NCI-H128 (cell line): ENCODE measurements at regions not wholly inside any gene's neighbourhood (a gene's known extent, or its start where the extent isn't known, plus 50 kb on each side); places are given as distances from the start of the nearest gene placed in this dataset.

Experiments
- DNase-seq: peaks from one replicate; lab custom pipeline; 2025; ENCODE audit not compliant: unreplicated experiment; lab: John Stamatoyannopoulos, UW

DNA sequence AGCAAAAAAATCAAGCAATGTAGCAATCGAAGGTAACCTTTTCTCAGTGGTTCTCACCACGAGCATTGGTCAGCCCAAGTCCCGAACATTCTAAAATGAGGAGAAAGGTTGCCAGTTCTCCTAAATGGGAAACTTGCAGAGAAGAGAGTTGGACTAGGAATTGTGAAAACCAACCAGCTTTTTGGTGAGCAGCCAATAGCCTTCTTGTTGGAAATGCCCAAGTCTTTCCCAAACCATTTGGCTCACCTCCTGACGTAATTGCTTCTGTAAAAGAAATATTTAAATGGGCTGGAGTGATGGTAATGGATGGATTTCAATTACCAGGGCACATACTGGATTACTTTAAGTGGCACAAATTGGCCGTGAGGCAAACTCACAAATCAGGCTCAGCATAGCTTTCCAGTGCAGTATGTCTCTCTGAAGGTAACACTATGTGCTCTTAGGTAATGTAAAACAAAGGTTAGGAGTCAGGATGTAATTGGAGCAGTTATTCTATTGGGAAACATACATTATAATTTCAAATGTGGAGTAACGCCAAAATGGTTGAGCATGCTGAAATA is 423.2 kb downstream of the KLF5 start:
- no peak for DNase-seq

DNA sequence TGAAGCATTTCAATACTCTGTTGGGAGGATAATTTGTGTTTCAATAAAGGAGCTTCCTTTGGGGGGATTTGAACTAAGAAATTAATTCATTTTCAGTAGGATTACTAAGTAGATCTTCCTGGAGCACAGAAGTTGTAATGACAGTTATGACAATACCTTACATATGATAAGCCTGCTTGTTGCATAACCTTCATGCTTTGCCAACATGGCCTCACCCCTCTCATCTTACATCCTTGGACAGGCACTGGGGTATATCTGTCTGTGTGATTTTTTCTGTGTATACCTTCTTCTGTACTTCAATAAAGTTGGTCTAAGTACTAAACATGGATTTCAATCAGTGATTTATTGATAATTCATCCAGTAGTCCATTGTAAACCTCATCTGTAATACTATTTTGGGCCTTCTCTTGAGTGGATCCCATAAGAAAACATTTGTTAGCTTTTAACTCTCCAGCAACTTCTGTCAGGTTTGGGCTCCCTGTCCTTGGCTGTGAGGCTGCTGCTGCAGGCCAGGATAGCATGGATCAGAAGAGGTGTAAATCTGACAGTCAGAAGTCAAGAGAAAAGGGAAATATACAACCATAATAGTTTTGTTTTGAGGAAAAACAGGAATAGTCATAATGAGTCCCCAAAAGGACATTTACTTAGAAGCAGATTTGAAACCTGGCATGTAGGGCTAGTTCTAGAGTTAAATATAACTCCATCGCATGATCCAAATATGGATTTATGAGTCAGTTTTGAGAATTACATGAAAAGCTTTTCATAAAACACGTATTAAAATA is 422.2 kb downstream of the KLF5 start:
- no peak for DNase-seq

DNA sequence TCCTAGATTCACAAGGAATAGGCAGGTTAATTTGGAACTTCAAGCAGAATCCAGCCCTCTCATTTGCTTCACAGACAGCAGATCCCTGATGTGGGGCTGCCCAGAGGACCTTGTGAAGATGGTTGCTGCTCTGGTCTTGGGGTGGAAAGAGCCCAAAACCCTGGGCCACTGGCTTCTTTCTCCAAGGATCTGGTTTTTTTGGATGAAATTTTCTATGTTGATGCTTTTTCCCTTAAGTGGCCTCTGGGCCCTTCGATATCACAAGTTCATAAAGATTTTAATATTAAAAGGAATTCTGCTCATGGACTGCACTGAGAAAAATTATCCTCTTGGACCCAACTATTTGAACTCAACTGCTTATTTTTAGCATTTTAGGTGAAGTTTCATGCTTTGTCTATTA is 421.1 kb downstream of the KLF5 start:
- no peak for DNase-seq

DNA sequence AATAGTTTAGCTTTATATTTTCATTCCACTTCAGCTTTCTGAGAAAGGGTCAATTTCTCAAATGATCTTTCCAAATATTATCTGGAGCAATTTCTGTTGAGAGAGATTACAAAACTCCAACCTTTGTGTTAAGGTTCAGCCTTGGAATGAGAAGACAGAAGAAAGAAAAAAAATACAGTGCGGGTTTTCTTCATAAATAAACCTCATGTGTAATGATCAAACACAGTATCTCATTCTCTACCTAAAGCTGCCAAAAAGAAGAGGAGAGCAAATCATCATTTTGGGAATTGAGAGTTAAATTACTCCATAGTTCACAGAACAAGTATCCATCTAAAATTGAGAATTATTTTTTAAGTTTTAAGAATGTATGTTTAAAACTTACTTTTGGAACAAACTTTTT is 420.5 kb downstream of the KLF5 start:
- no peak for DNase-seq

DNA sequence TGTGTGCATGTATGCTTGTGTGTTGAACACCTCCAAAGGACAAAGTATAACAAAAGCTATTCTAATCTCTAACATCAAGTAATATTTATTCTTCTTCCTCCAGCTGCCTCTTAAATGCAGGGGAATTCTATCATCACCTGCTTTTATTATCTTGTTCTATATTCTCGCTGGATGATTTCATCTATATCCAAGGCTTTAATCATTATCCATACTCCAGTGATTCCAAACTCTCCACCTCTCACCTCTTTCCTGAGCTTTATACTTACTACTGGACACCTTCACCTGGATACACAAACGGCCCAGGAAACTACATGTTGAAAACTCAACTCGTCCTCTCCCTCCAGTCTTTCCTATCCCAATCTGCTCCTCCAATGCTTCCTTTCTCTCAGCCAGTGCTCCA is 418.6 kb downstream of the KLF5 start:
- no peak for DNase-seq

DNA sequence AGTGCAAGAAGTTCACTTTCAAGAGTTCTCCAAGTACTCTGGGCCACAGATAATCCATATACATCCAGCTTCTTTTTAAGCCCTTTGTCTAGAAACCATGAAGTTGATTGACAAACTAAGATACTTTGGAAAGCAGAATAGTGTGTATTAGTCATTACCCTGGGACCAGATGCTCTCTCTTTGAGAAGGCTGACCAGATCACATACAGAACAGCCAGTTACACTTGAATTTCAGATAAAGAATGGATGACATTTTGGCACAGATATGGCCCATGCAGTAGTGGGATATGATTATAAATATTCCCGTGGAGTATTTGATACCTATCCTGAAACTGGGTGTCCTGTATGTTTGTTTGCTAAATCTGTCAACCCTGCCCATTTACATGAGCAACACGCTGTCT is 414.2 kb downstream of the KLF5 start:
- DNase-seq: no peak

DNA sequence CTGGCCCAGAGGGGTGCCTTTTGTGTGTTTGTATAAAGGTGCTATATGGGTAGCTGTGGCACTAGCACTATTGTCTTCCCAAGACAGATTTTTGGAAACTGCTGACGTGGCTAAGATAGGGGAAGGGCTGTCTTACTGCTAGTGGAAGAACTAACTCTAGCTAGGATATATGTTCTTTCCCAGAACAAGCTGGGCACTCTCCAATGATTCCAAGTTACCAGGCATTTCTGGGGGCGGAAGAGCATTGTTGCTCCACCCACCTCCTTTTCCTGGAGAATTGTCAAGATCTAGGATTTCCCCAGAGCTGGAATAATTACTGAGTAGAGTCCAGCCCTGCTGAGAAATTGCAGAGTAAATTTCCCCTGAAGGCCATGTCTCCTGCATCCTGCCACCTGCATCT is 408.3 kb downstream of the KLF5 start:
- no peak for DNase-seq

DNA sequence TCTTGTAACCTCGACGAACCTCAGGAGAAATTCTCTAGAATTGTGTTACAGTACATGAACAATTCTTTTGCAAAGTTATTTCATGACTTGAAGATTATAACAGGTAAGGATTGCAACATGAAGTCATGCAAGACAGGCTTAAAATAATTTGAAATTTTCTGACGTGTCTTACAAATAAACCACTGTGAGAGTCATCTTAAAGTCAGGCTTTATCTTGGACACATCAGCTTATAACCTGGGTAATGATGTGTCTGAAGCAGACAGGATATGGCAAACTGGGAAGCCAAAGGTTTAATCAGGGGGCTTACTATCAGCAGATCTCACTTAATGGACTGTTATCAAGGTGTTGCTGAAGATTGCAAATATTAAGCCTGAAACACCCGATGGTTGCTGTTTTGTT is 407.8 kb downstream of the KLF5 start:
- DNase-seq: no peak

DNA sequence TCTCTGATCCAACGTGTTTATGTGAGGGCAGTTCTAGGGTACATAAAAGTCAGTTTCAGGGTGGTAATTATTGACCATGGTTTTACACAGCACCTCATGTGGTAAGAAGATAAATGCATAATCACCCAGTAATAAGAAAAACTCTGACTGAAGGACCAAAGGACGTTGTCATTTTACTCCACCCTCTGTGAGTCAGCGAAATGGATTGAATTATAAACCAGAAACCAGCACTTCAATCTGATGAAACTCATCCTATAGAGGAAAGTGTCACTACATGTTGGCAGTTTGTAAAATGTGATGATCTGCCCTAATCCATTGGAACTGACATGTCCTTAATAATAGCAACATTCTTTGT is 406.8 kb downstream of the KLF5 start:
- no peak for DNase-seq

DNA sequence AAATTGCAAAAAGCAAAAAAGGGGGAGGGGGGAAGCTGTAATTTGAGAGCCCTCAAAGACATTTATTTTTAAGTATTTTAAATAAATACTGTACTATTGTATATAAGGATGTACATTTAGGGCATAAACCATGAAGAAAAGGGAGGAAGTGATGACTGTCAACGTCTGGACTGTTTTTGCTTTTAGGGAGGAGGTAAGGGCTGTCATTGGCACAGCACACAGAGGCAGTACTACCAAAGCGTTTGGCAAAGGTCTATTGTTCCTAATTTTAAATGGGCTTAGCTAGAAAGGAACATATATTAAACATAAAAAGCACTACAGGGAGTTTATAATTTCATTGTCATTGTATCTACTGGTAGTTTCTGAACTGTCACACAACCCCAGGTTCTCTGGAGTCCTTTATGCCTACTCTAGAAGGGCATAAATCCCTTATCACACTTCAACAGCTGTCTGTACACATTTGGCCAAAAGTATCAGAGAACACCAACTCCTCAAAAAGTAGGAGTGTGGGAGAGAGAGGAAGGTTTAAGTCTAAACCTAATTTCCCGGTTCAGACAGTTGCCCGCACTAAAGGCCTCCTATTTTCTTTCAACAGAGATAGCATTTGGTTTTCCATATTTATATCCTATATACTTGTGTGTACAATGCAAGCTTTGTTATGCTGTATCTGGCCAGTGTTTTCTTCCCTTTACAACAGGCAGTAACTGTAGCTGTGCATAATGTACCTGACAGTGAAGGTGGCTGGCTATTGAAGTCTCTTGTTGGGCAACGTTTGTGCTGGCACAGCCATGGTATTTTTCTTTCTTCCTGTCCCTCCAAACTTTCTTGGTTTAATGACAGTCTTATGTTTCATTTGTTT is 406.2 kb downstream of the KLF5 start:
- no peak for DNase-seq

DNA sequence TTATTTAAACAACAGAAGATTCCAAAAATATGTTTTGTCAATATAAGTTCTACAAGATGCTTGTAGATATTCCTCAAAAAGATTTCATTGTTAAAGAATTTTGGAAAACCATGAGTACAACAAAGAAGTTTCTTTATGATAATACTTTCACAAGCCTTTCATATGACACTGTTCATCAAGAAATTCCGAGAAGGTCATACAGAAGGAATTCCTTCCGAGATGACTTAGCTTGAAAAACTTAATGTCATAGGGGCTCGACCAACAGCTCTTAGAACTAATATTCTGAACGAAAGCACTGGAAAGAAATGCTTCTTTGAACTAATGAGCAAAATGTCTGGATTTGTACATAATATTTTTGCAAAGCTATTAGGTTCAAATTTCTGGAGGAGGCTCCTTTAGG is 403.4 kb downstream of the KLF5 start:
- no peak for DNase-seq

DNA sequence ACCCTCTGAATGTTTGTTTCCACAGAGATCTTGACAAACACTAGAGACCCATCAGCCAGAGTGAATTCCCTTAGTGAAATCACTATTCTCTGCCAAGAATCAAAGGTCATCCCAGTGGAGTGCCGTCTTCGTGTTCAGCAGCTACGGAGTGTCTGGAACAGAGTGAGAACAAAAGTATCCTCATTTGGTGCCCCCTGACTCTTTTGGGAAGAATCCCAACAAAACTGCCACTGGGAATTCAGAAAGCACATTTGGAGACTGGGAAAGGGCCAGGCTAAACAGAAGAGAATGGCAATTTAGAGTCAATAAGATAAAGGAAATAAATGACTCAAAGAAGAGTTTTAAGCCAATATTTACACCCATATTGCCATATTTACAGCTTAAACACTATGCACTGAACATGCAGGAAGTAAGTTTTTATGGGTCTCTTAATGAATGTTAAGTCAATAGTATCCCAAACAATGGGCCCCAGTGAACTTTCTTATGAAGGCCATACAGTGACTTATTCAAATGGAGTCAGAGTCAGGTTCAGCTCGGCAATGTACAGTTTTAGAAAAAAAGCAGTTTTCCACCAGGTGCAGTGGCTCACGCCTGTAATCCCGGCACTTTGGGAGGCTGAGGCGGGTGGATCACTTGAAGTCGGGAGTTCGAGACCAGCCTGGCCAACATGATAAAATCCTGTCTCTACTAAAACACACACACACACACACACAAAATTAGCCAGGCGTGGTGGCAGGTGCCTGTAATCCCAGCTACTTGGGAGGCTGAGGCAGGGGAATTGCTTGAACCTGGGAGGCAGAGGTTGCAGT is 392.6 kb downstream of the KLF5 start:
- DNase-seq: no peak

DNA sequence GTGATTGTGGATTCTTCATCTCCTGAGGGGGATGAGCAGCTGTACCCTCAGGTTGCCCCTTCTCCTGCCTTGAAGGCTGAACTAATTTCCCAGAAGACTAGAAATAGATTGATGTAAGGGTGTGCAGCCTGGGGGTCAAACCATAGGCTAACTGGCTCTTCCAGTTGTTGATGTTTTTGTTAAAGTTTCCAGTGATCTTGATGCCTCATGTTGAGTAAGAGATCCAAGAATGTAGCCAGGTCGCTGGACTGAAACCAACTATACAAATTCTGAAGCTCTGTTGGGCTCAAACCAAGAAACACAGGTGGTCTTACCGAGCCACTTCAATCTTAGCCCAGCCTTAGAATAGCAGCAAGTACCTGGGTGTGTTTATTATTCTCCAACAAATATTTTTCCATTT is 391.8 kb downstream of the KLF5 start:
- DNase-seq: no peak

DNA sequence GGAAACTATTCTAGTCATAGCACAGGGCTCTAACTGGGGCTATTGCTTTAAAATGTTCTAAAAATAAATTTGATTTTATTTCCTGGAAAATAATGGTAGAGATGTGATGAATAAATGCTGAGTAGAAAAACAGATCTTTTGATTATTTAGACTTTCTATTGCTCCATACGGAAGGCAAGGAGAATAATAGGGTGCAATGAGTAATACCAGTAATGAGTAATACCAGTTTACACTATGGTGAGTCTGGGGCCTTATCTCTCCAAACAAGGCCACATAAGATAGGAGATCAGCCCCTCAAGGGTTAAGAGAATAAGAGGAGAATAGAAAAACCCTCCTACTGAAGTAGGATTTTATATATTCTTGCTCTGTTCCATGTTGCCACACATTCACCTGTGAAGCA is 390.4 kb downstream of the KLF5 start:
- no peak for DNase-seq

DNA sequence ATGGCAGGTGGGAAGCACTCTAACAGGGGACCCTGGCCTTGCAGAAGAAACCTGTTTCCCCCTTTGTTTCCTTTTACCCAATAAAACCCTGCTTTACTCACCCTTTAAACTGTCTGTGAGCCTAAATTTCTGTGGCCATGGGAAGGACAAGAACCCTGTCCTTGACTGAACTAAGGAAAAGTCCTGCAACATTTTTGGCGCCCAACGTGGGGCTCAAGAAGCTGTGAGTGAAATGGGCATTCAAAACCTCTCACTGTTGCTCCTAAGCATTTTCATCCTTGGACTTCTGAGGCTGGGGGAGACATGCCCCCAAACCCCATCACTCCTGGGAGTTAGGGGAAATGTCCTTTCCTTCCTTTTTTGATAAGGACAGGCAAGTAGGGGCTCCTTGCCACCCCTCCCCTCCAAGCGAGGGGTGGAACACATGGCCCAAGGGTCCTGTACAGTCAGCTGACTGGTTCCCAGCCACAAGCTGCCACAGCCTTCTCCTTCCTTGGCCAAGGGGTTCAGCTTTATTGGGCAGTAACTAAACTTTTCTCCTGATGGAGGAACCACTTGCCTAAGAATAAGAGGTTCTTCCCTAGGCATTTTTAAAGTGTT is 381.6 kb downstream of the KLF5 start:
- no peak for DNase-seq

DNA sequence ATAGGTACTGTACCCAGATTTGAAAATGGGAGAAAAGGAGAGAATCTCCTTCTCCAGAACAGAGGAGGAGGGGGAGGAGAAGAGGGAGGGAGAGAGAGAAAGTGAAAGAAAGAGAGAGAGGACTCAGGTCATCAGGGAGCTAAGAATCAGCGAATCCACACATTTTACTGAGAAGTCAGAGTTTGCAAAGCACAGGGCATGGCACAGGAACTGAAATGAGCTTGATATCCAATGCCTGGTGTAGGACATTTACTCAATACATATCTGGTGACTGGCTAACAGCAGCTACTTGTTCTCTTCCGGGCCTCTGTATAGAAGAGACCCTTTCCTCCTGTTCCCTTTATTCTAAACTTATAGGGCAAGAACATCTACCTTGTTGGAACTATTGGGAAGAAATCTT is 375.1 kb downstream of the KLF5 start:
- DNase-seq: no peak

DNA sequence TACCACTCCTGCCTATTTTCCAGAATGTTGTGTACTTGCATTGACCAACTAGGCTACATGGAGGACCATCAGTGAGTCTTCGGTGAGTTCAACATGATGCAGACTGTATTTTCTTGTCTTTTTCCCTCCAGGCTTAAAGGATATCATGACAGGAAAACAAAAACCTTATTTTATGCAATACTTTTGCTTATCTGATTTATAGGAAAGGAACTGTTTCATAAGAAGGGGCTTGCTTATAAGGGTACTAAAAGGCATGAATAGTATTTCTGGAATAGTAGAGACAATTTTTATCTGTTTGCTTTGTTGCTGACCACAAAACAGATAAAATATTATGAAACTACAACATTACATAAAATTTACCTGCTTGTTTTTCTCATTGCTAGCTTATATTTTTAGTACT is 374.7 kb downstream of the KLF5 start:
- no peak for DNase-seq

DNA sequence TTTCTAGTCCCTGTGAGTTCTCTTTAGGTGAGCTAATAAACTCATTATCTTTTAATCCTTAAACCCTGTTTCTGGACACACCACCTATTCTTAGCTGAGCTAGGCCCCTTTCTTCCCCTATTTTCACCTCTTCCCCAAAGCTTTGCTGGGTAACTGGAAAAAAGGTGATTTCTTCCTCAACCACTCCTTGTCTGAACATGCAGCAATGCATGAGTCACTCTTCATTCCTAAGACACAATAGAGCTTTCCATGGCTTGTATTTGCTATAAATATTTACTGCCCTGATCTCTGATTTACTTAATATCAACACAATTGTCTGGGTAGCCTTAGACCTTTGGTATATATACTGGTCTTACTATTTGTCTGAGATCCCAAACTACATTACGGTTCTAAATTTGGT is 370.9 kb downstream of the KLF5 start:
- no peak for DNase-seq

DNA sequence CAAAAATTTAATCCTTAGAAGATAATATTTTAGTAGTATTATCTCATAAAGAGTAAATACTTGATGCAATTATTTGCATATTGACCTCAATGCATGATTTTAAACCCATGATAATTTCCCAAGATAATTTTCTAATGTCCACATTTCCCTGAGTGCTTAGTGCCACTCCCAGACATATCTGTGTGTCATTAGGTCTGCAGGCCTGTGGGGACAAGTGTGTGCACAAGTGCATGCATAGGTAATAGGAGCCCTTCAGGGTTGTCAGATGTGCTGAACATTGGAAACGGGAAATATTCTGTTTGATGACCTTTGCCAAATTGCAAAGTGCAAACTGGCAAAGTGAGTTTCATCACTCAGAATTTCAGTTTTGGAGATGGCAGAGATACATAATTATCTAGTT is 369.9 kb downstream of the KLF5 start:
- DNase-seq: no peak

DNA sequence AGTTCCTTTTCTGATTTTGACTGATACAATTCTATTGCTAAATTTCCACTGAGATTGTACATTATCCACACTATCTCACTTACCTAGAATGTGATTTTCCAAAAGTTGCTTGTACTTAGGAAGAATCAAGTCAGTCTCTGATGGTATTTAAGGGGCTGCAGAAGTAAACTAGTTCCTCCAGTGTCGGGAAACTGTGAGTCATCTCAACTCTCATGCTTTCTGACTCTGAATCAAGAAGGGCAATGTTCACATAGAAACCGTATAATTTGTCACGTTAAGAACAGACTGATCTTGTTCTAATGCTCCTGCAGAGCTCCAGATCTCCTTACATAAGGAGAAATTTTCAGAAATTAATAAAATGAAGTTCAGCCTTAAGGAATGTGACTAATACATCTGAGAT is 369.3 kb downstream of the KLF5 start:
- DNase-seq: no peak

DNA sequence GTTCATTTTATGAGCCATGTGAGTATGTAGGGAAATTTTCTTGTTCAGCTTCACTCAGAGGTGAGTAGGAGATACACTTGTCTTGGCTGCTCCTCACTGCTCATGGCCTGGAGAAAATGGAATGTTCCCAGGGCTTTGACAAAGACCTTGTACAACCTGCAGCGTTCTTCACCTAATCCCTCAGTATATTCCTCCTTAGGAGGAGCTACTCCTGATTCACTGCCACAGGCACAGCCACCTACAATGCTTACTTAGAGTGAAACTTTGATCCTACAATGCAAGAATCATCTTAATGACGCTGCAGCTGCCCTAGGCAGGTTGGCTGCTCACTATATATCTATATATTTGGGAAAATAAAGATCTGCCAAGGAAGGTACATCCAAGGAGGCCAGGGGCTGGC is 364.2 kb downstream of the KLF5 start:
- no peak for DNase-seq
